Ishikawa (cell line): ENCODE measurements at regions not wholly inside any gene's neighbourhood (a gene's known extent, or its start where the extent isn't known, plus 50 kb on each side); places are given as distances from the start of the nearest gene placed in this dataset.

ENCODE experiments used
- CEBPB ChIP-seq: IDR thresholded peaks from 2 replicates; pipeline ENCODE4 v1.6.1; 2012
- CREB1 ChIP-seq: IDR thresholded peaks from 2 replicates; pipeline ENCODE4 v1.6.1; 2012; ENCODE audit warnings: low read depth
- EGR1 ChIP-seq: IDR thresholded peaks from 2 replicates; pipeline ENCODE4 v1.6.1; 2012
- EP300 ChIP-seq: IDR thresholded peaks from 2 replicates; pipeline ENCODE4 v1.6.1; 2012; ENCODE audit warnings: borderline replicate concordance
- FOXM1 ChIP-seq: IDR thresholded peaks from 2 replicates; pipeline ENCODE4 v1.6.1; 2012; ENCODE audit warnings: low read depth, borderline replicate concordance
- NFIC ChIP-seq: IDR thresholded peaks from 2 replicates; pipeline ENCODE4 v1.6.1; 2012
- RAD21 ChIP-seq: IDR thresholded peaks from 2 replicates; pipeline ENCODE4 v1.6.1; 2012; ENCODE audit warnings: low read depth
- TAF1 ChIP-seq: IDR thresholded peaks from 2 replicates; pipeline ENCODE4 v1.6.1; 2012; ENCODE audit warnings: low read depth, mild to moderate bottlenecking
- TCF12 ChIP-seq: IDR thresholded peaks from 2 replicates; pipeline ENCODE4 v1.6.1; 2012; ENCODE audit warnings: low read depth
- TEAD4 ChIP-seq: IDR thresholded peaks from 2 replicates; pipeline ENCODE4 v1.6.1; 2012
- YY1 ChIP-seq: IDR thresholded peaks from 2 replicates; pipeline ENCODE4 v1.6.1; 2012; ENCODE audit warnings: low read depth
- ZBTB7A ChIP-seq: IDR thresholded peaks from 2 replicates; pipeline ENCODE4 v1.6.1; 2012; ENCODE audit warnings: low read depth
- TF ChIP-seq, protein P1 (sequence below): IDR thresholded peaks from 2 replicates; pipeline ENCODE4 v1.6.1; 2012; ENCODE audit warnings: low read depth, mild to moderate bottlenecking
- TF ChIP-seq, protein P2 (sequence below): IDR thresholded peaks from 2 replicates; pipeline ENCODE4 v1.6.1; 2012
- TF ChIP-seq, protein P3 (sequence below): IDR thresholded peaks from 2 replicates; pipeline ENCODE4 v1.6.1; 2012

DNA sequence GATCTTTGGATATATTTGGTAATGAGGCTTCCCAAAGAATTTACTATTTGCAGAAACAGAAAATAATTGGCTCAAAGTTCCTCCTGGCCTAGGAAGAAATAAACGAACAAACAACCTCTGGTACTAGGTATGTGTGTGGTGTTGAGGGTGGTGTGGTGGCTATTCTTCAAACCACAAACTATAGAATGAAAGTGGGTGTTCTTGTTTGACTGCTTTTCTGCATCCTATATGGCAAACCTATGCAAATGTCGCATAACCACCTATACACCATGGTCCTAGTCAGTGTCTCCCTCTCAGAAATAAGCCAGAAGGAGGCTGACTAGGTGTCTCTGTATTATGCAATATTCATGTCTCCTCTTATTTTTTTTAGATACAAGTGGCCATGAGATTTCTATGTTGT, 106.6 kb upstream of the PCDH18 start:
- TF ChIP-seq TEAD4, result no peak
- TF ChIP-seq ZBTB7A, result no peak
- TF ChIP-seq YY1, result no peak
- no peak for TF ChIP-seq TAF1
- no peak for TF ChIP-seq EGR1
- TF ChIP-seq CREB1, result no peak
- TF ChIP-seq, protein P1, sequence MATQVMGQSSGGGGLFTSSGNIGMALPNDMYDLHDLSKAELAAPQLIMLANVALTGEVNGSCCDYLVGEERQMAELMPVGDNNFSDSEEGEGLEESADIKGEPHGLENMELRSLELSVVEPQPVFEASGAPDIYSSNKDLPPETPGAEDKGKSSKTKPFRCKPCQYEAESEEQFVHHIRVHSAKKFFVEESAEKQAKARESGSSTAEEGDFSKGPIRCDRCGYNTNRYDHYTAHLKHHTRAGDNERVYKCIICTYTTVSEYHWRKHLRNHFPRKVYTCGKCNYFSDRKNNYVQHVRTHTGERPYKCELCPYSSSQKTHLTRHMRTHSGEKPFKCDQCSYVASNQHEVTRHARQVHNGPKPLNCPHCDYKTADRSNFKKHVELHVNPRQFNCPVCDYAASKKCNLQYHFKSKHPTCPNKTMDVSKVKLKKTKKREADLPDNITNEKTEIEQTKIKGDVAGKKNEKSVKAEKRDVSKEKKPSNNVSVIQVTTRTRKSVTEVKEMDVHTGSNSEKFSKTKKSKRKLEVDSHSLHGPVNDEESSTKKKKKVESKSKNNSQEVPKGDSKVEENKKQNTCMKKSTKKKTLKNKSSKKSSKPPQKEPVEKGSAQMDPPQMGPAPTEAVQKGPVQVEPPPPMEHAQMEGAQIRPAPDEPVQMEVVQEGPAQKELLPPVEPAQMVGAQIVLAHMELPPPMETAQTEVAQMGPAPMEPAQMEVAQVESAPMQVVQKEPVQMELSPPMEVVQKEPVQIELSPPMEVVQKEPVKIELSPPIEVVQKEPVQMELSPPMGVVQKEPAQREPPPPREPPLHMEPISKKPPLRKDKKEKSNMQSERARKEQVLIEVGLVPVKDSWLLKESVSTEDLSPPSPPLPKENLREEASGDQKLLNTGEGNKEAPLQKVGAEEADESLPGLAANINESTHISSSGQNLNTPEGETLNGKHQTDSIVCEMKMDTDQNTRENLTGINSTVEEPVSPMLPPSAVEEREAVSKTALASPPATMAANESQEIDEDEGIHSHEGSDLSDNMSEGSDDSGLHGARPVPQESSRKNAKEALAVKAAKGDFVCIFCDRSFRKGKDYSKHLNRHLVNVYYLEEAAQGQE, result no peak
- TF ChIP-seq EP300, result no peak
- no peak for TF ChIP-seq TCF12
- TF ChIP-seq CEBPB, result no peak
- no peak for TF ChIP-seq FOXM1
- no peak for TF ChIP-seq NFIC
- TF ChIP-seq, protein P2, sequence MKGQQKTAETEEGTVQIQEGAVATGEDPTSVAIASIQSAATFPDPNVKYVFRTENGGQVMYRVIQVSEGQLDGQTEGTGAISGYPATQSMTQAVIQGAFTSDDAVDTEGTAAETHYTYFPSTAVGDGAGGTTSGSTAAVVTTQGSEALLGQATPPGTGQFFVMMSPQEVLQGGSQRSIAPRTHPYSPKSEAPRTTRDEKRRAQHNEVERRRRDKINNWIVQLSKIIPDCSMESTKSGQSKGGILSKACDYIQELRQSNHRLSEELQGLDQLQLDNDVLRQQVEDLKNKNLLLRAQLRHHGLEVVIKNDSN, result no peak
- TF ChIP-seq, protein P3, sequence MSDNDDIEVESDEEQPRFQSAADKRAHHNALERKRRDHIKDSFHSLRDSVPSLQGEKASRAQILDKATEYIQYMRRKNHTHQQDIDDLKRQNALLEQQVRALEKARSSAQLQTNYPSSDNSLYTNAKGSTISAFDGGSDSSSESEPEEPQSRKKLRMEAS, result no peak

DNA sequence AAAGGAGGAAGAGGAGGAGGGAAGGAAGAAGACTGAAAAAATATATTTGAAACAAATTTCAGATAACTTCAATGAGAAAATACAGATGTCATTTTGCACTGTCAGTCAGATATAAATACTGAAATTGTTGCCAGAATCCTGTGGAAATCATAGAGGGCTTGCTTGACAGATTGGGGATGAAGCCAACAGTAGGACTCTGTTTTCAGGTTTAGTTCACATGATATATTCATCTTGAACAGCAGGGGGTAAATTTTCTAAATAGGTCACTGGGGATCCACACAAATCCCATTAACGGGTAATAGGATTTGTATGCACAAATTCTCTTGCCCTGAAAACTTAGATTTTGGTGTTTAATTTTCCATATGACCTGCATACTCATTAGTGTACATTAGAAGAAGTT, 103.3 kb upstream of the PCDH18 start:
- TF ChIP-seq RAD21 (no peak), NFIC (no peak), CREB1 (no peak), EP300 (no peak), YY1 (no peak), EGR1 (no peak), TEAD4 (no peak), FOXM1 (no peak), TAF1 (no peak), ZBTB7A (no peak)
- TF ChIP-seq, protein P3, result no peak
- TF ChIP-seq, protein P2, result no peak
- TF ChIP-seq, protein P1, result no peak

DNA sequence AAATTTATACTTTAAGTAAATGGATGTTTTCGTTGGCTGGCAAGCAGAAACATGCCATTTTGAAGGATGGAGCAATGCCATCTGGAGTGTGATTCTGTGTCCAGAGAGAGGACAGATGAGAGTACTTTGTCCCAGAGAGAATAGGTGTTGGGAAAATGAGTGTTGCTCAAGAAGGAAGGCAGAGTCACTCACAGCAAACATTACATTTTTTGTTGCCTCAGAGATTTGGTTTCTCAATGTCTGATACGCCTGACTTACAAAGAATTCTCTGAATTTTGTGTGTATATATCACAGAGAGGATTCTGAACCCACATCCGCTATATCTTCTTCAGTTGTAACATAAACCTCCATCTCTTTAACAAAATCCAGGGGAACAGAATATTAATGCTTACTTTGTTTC, 102.8 kb upstream of the PCDH18 start:
- TF ChIP-seq EGR1 (no peak), YY1 (no peak)

DNA sequence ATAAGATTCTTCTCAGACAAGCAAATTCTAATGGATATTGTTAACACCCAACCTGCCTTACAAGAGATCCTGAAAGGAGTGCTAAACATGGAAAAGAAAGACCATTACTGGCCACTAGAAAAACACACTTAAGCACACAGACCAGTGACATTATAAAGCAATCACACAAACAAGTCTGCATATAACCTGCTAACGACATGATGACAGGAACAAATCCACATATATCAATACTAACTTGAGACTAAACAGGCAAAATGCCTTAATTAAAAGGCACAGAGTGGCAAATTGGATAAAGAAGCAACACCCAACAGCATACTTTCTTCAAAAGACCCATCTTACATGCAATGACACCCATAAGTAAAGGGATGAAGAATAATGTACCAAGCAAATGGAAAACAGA, 100.5 kb upstream of the PCDH18 start:
- TF ChIP-seq TCF12 (no peak), FOXM1 (no peak), NFIC (no peak), TEAD4 (no peak), TAF1 (no peak)
- TF ChIP-seq, protein P1, result no peak
- TF ChIP-seq, protein P3, result no peak

DNA sequence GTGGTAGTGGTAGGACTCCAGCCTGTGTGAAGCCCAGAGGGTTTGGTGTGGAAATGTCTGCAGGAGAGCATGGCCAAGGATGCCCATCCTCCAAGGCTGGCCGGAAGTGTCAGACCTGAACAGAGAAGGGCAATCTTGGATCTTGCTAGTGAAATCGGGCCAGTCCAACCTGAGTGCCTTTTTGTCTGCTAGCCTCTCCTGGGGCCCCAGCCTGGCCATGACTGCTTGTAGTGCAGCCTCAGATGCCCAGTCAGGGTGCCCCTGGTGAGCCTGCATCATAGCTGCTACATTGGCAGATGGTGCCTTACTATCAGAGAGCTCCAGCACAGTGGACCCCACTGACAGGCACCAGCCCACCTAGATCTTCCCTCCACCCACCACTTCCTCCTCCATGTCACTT, 99.3 kb upstream of the PCDH18 start:
- TF ChIP-seq EGR1 (no peak), TCF12 (no peak), EP300 (no peak), YY1 (no peak), TEAD4 (no peak), FOXM1 (no peak), CEBPB (no peak), CREB1 (no peak), NFIC (no peak), ZBTB7A (no peak), RAD21 (no peak), TAF1 (no peak)
- TF ChIP-seq, protein P3, result no peak
- TF ChIP-seq, protein P2, result no peak
- TF ChIP-seq, protein P1, result no peak
